H1 (cell line): ENCODE measurements at regions not wholly inside any gene's neighbourhood (a gene's known extent, or its start where the extent isn't known, plus 50 kb on each side); places are given as distances from the start of the nearest gene placed in this dataset.

Experiments
- CTCF ChIA-PET: fragments of 300-600 bp; sonication (Branson Sonifier 250); formaldehyde crosslinking; loops from one replicate; lab custom pipeline; 2021; ENCODE audit not compliant: partially characterized antibody; lab: Charles Lee
- POLR2A ChIA-PET: fragments of 300-600 bp; sonication (Branson Sonifier 250); formaldehyde crosslinking; loops from one replicate; lab custom pipeline; 2021; ENCODE audit warnings: inconsistent platforms; ENCODE audit not compliant: partially characterized antibody; lab: Charles Lee
- DNase-seq, 2 experiments: peaks; one replicate each; pipeline versions ENCODE4 v3.0.0 to v3.0.0-alpha.2; 2010 to 2022; ENCODE audit warnings: low spot score in 2 of 2, low read depth in 1 of 2, mixed read lengths in 1 of 2
- FAIRE-seq: peaks from 2 replicates; lab custom pipeline; 2011; peaks lifted over from hg19 to GRCh38; lab: Jason Lieb, UNC
- H2AFZ ChIP-seq: 2 replicates; pipeline ENCODE4 v1.8.1; 2012; ENCODE audit warnings: low read length, inconsistent platforms
- H2AK5ac ChIP-seq: 2 replicates; pipeline ENCODE4 v1.6.1; 2013; ENCODE audit warnings: low read depth, low read length
- H2BK120ac ChIP-seq: replicated peaks from 2 replicates; pipeline ENCODE3; 2013; ENCODE audit warnings: low read depth, low read length, inconsistent platforms
- H2BK12ac ChIP-seq: 2 replicates; pipeline ENCODE4 v1.6.1; 2013; ENCODE audit warnings: low read depth, low read length
- H2BK15ac ChIP-seq: 2 replicates; pipeline ENCODE4 v1.6.1; 2013; ENCODE audit warnings: low read length
- H2BK20ac ChIP-seq: 2 replicates; pipeline ENCODE4 v1.6.1; 2013; ENCODE audit warnings: low read length
- H2BK5ac ChIP-seq: 2 replicates; pipeline ENCODE4 v1.6.1; 2013; ENCODE audit warnings: low read depth, low read length
- H3K14ac ChIP-seq: 2 replicates; pipeline ENCODE4 v1.6.1; 2013; ENCODE audit warnings: inconsistent platforms; ENCODE audit not compliant: insufficient read length
- H3K18ac ChIP-seq: 2 replicates; pipeline ENCODE4 v1.6.1; 2013; ENCODE audit warnings: low read length; ENCODE audit errors: extremely low read depth
- H3K23ac ChIP-seq: 2 replicates; pipeline ENCODE4 v1.6.1; 2013; ENCODE audit warnings: inconsistent platforms; ENCODE audit not compliant: insufficient read length
- H3K23me2 ChIP-seq: 2 replicates; pipeline ENCODE4 v1.6.1; 2013; ENCODE audit warnings: low read depth, low read length
- H3K27ac ChIP-seq: 2 replicates; pipeline ENCODE4 v1.6.1; 2011; ENCODE audit warnings: low read depth, low read length, inconsistent platforms
- H3K27me3 ChIP-seq, 4 experiments: replicated peaks in 1 of 4; 1 replicate in 1 of 4; 2 replicates in 3 of 4; pipeline versions ENCODE4 v1.6.1 to v1.8.1; 2011 to 2013; ENCODE audit warnings: low read length in 3 of 4, mild to moderate bottlenecking in 3 of 4, inconsistent platforms in 2 of 4, mixed read lengths in 2 of 4, moderate library complexity in 1 of 4; ENCODE audit not compliant: control insufficient read depth in 3 of 4, insufficient read depth in 3 of 4; ENCODE audit errors: extremely low read depth in 1 of 4
- H3K36me3 ChIP-seq, 4 experiments: 2 replicates each; pipeline versions ENCODE4 v1.6.1 to v1.8.1; 2011 to 2013; ENCODE audit warnings: mild to moderate bottlenecking in 4 of 4, low read length in 3 of 4, moderate library complexity in 2 of 4, control low read depth in 1 of 4, inconsistent platforms in 1 of 4; ENCODE audit not compliant: insufficient read depth in 4 of 4, control insufficient read depth in 2 of 4
- H3K4ac ChIP-seq: replicated peaks from 2 replicates; pipeline ENCODE3; 2013; ENCODE audit warnings: low read length, low read depth, mixed read lengths, inconsistent platforms; ENCODE audit not compliant: insufficient read length
- H3K4me1 ChIP-seq, 4 experiments: replicated peaks in 1 of 4; 1 replicate in 1 of 4; 2 replicates in 3 of 4; pipeline versions ENCODE4 v1.6.1 to v1.8.1; 2011 to 2013; ENCODE audit warnings: low read length in 3 of 4, inconsistent platforms in 2 of 4, mixed read lengths in 1 of 4; ENCODE audit not compliant: insufficient read depth in 4 of 4, control insufficient read depth in 3 of 4
- H3K4me2 ChIP-seq, 2 experiments: 2 replicates each; pipeline versions ENCODE4 v1.6.1 to v1.8.1; 2011 to 2013; ENCODE audit warnings: low read depth in 2 of 2, low read length in 2 of 2, control low read depth in 1 of 2, inconsistent platforms in 1 of 2, mild to moderate bottlenecking in 1 of 2; ENCODE audit not compliant: insufficient read depth in 1 of 2
- H3K4me3 ChIP-seq, 4 experiments: fragments of 200-600, 300-600 bp in 1 of 4; sonication (generic), shearing (Covaris generic), sonication (Bioruptor Twin) in 1 of 4; 2 replicates each; pipeline versions ENCODE4 v1.5.1 to v1.8.1; 2011 to 2016; ENCODE audit warnings: low read length in 4 of 4, low read depth in 3 of 4, control low read depth in 2 of 4, inconsistent platforms in 2 of 4, mild to moderate bottlenecking in 2 of 4, mixed read lengths in 1 of 4, moderate library complexity in 1 of 4; ENCODE audit not compliant: insufficient read depth in 2 of 4; ENCODE audit errors: extremely low read depth in 1 of 4
- H3K56ac ChIP-seq: replicated peaks from 2 replicates; pipeline ENCODE3; 2013; ENCODE audit warnings: low read depth, mild to moderate bottlenecking, mixed read lengths, low read length, inconsistent platforms; ENCODE audit not compliant: insufficient read length
- H3K79me1 ChIP-seq: 2 replicates; pipeline ENCODE4 v1.6.1; 2013; ENCODE audit warnings: low read depth, low read length, control low read depth
- H3K79me2 ChIP-seq, 2 experiments: 2 replicates each; pipeline versions ENCODE4 v1.6.1 to v1.8.1; 2012 to 2013; ENCODE audit warnings: low read length in 2 of 2, mild to moderate bottlenecking in 2 of 2, inconsistent platforms in 1 of 2; ENCODE audit not compliant: insufficient read depth in 2 of 2, control insufficient read depth in 1 of 2
- H3K9ac ChIP-seq, 4 experiments: replicated peaks in 1 of 4; 1 replicate in 1 of 4; 2 replicates in 3 of 4; pipeline versions ENCODE4 v1.6.1 to v1.8.1; 2011 to 2013; ENCODE audit warnings: low read depth in 3 of 4, low read length in 3 of 4, control low read depth in 2 of 4, mild to moderate bottlenecking in 2 of 4, moderate library complexity in 2 of 4, inconsistent platforms in 1 of 4; ENCODE audit errors: extremely low read depth in 1 of 4
- H3K9me3 ChIP-seq, 2 experiments: 2 replicates each; pipeline versions ENCODE4 v1.6.1 to v1.8.1; 2012 to 2013; ENCODE audit warnings: mild to moderate bottlenecking in 2 of 2, moderate library complexity in 2 of 2, control low read depth in 1 of 2, inconsistent platforms in 1 of 2, low read depth in 1 of 2, low read length in 1 of 2, mixed read lengths in 1 of 2; ENCODE audit not compliant: insufficient read depth in 2 of 2
- H4K20me1 ChIP-seq, 2 experiments: replicated peaks in 1 of 2; 2 replicates each; pipeline versions ENCODE3 to v1.8.1; 2011 to 2013; ENCODE audit warnings: inconsistent platforms in 2 of 2, low read length in 2 of 2, mild to moderate bottlenecking in 1 of 2; ENCODE audit not compliant: insufficient read depth in 2 of 2, control insufficient read depth in 1 of 2
- H4K5ac ChIP-seq: 2 replicates; pipeline ENCODE4 v1.6.1; 2013; ENCODE audit warnings: low read length, low read depth, mixed read lengths, inconsistent platforms; ENCODE audit not compliant: insufficient read length
- H4K8ac ChIP-seq: 2 replicates; pipeline ENCODE4 v1.8.0; 2013; ENCODE audit warnings: mild to moderate bottlenecking, moderate library complexity, low read length, inconsistent platforms; ENCODE audit not compliant: insufficient read depth; ENCODE audit errors: extremely low read depth
- H4K91ac ChIP-seq: replicated peaks from 2 replicates; pipeline ENCODE3; 2013; ENCODE audit warnings: low read length, mixed read lengths, inconsistent platforms; ENCODE audit not compliant: insufficient read length
- JUND ChIP-seq: IDR thresholded peaks from 2 replicates; pipeline ENCODE4 v1.6.1; 2011; ENCODE audit warnings: mild to moderate bottlenecking, improper control_type of control experiment, low read length
- SRF ChIP-seq: IDR thresholded peaks from 2 replicates; pipeline ENCODE4 v1.6.1; 2011; ENCODE audit warnings: mild to moderate bottlenecking, low read depth, low read length, moderate library complexity

DNA sequence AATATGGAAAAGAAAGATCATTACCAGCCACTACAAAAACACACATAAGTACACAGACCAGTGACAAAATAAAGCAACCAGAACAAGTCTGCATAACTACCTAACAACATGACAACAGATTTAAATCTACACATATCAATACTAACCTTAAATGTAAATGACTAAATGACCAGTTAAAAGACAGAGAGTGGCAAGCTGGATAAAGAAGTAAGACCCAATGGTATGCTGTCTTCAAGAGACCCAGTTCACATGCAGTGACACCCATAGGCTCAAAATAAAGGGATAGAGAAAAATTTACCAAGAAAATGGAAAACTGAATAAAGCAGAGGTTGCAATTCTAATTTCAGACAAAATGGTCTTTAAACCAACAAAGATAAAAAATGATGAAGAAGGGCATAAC, 938.1 kb downstream of the EFNA5 start:
- ChIA-PET CTCF (no interaction called here), POLR2A (no interaction called here)
- no peak overlapping the region for H3K4me3 ChIP-seq
- no peaks in the 10 kb centered on the region for H4K20me1 ChIP-seq
- no peak overlapping the region for H3K14ac ChIP-seq
- H2AFZ ChIP-seq, result no peak overlapping the region
- H3K9me3 ChIP-seq, result 0 out of 4 replicates have a peak, but pooled peaks cover 0 to 7% of the 10 kb centered on the region in 2 experiments
- no peak overlapping the region for H3K56ac ChIP-seq
- no peak overlapping the region for H2AK5ac ChIP-seq
- H2BK120ac ChIP-seq, result no peak overlapping the region
- no peak overlapping the region for H3K27ac ChIP-seq
- H3K9ac ChIP-seq, result no peak overlapping the region
- H2BK15ac ChIP-seq, result no peak overlapping the region
- no peaks in the 10 kb centered on the region for H3K79me1 ChIP-seq
- no peaks in the 10 kb centered on the region for H3K4me1 ChIP-seq
- no peak overlapping the region for H2BK12ac ChIP-seq
- H3K27me3 ChIP-seq, result no peaks in the 10 kb centered on the region
- no peak for FAIRE-seq
- no peaks in the 10 kb centered on the region for H3K36me3 ChIP-seq
- H3K4ac ChIP-seq, result no peak overlapping the region
- DNase-seq, result no peak
- no peak for TF ChIP-seq JUND
- no peak for TF ChIP-seq SRF
- no peak overlapping the region for H4K5ac ChIP-seq
- no peak overlapping the region for H2BK5ac ChIP-seq
- H3K4me2 ChIP-seq, result no peak overlapping the region
- H4K91ac ChIP-seq, result no peak overlapping the region
- H4K8ac ChIP-seq, result no peak overlapping the region
- no peak overlapping the region for H3K23ac ChIP-seq
- no peaks in the 10 kb centered on the region for H3K23me2 ChIP-seq
- H2BK20ac ChIP-seq, result no peak overlapping the region
- H3K18ac ChIP-seq, result no peak overlapping the region
- H3K79me2 ChIP-seq, result no peaks in the 10 kb centered on the region
